Fibroblast of the aortic adventitia (primary cell): ENCODE measurements at regions not wholly inside any gene's neighbourhood (a gene's known extent, or its start where the extent isn't known, plus 50 kb on each side); places are given as distances from the start of the nearest gene placed in this dataset.

ENCODE experiments used
- DNase-seq: peaks from one replicate; pipeline ENCODE4 v3.0.0-alpha.2; 2010; ENCODE audit warnings: low read depth
- H3K4me3 ChIP-seq: 2 replicates; pipeline ENCODE4 v1.5.1; 2011; ENCODE audit warnings: low read depth, mild to moderate bottlenecking, control low read depth, low read length, moderate library complexity
- TF ChIP-seq, protein P1 (sequence below): IDR thresholded peaks from 2 replicates; pipeline ENCODE4 v1.5.1; 2011; ENCODE audit warnings: mild to moderate bottlenecking, low read length, control low read depth, inconsistent platforms; ENCODE audit not compliant: insufficient read depth

DNA sequence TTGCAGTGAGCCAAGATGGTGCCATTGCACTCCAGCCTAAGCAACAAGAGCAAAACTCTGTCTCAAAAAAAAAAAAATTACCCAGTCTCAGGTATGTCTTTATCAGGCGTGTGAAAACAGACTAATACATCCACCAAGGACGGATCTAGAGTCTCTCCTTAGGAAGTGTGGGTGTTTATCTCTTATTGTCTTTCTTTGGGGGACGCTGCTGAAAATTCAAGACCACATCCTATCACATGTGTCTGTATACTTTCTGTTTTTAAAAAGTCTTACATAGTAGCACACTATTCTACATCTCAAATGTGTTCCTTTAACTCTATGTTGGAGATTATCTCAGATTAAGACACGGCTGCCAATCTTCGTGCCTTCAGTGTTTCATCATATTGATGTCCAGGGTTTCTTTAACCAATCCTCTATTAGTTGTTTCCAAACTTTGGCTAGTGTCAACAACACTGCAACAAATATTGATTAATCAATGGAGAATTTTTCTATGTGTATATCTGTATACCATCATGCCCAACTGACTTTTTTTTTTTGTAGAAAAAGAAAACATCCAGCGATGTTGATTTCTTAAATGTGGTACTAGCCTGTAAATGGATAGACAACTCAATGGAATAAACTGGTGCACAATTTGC, 92.3 kb upstream of the KDM7A start:
- no peak overlapping the region for H3K4me3 ChIP-seq
- TF ChIP-seq, protein P1, sequence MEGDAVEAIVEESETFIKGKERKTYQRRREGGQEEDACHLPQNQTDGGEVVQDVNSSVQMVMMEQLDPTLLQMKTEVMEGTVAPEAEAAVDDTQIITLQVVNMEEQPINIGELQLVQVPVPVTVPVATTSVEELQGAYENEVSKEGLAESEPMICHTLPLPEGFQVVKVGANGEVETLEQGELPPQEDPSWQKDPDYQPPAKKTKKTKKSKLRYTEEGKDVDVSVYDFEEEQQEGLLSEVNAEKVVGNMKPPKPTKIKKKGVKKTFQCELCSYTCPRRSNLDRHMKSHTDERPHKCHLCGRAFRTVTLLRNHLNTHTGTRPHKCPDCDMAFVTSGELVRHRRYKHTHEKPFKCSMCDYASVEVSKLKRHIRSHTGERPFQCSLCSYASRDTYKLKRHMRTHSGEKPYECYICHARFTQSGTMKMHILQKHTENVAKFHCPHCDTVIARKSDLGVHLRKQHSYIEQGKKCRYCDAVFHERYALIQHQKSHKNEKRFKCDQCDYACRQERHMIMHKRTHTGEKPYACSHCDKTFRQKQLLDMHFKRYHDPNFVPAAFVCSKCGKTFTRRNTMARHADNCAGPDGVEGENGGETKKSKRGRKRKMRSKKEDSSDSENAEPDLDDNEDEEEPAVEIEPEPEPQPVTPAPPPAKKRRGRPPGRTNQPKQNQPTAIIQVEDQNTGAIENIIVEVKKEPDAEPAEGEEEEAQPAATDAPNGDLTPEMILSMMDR: no peak
- DNase-seq: no peak

DNA sequence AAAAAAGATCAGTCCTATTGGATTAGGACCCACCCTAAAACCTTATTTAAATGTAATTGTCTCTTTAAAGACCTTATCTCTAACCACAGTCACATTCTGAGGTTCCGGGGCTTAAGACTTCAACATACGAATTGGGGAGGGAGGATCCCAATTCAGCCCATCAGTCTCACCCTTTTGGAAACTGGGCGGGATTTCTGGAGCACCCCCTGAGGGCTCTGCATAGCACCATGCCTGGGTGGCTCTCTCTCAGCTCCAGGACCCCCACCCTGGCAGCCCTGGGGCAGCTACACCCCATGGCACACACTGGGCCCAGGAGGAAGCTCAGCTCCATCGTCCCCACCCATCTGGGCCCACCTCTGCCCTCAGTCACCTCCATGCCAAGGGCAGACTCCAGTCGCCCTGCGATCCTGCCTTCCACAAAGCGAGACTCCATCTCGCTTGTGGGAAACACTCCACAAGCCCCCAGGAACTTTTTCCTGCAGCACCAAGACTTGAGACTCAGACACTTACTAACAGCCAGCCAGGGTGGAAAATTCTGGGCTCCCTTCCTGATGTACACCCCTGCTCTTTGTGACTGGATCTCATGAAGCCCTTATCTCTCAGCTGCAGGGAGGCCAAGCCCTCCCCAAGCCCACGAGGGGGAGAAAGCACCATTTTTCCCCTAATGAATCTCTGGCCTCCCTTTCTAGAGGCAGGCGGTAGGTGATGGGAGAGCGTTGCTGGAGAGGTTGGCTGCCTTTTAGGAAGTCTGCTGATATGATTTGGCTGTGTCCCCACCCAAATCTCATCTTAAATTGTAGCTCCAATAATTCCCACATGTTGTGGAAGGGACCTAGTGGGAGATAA, 90.8 kb upstream of the KDM7A start:
- TF ChIP-seq, protein P1: no peak
- H3K4me3 ChIP-seq: no peak overlapping the region
- no peak for DNase-seq

DNA sequence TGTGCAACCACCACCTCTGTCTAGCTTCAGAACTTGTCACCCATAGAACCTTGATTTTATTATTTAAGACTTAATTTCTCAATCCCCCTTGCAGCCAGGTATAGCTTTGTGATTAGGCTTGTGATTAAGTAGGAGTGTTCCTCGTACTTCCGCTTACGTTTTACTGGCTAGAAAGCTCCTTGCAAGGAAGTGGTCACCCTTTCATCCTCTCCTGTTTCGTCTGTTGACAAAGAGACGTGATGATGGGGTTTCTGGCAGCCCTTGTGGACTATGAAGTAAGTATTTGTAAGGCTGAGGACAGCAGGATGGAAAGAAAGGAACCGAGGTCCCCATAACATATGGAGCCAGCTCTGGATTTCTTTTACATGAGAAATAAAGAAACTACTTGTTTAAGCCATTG, 86.5 kb upstream of the KDM7A start:
- H3K4me3 ChIP-seq: no peak overlapping the region
- DNase-seq: no peak
- TF ChIP-seq, protein P1: no peak

DNA sequence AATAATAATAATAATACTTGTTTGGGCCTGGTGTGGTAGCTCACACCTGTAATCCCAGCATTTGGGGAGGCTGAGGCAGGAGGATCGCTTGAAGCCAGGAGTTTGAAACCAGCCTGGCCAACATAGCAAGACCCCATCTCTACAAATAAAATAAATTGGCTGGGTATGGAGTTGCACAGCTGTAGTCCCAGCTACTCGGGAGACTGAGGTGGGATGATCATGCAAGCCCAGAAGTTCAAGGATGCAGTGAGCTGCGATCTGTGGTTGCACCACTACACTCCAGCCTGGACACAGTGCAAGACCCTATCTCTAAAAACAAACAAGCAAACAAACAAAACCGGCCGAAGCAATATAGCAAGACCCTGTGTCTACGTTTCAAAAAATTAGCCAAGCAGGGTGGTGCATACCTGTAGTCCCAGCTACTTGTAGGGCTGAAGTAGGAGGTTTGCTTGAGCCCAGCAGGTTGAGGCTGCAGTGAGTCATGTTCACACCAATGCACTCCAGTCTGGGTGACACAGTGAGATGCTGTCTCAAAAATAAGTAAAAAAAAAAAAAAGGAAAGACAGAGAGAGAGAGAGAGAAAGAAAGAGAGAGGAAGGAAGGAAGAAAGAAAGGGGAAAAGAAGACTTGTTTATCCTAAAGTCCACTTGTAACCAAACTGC, 85.6 kb upstream of the KDM7A start:
- DNase-seq: no peak
- no peak overlapping the region for H3K4me3 ChIP-seq
- TF ChIP-seq, protein P1: no peak

DNA sequence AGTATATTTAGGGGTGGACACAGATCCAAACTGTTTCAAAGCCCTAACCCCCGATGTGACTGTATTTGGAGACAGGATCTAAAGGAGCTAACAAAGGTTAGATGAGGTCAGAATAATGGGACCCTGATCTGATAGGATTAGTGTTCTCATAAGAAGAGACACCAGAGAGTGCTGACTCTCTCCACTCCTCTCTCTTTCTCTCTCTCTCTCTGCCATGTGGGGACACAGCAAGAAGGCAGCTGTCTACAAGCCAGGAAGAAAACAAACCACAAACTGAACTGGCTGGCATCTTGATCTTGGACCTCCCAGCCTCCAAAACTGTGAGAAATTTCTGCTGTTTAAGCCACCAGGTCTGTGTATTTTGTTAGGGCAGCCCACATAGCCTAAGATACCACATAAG, 84.7 kb upstream of the KDM7A start:
- TF ChIP-seq, protein P1: no peak
- no peak for DNase-seq
- no peak overlapping the region for H3K4me3 ChIP-seq

DNA sequence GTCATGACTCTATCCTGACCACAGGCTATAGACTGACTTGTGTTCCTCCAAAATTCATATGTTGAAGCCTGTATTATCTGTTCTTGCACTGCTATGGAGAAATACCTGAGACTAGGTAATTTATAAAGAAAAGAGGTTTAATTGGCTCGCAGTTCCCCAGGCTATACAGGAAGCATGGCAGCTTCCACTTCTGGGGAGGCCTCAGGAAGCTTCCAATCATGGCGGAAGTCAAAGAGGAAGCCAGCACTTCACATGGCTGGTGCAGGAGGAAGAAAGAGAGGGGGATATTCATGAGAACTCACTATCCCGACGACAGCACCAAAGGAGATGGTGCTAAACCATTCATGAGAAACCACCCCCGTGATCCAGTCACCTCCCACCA, 84.3 kb upstream of the KDM7A start:
- TF ChIP-seq, protein P1: no peak
- no peak for DNase-seq
- no peak overlapping the region for H3K4me3 ChIP-seq
